ENCODE measurements at regions not wholly inside any gene's neighbourhood (a gene's known extent, or its start where the extent isn't known, plus 50 kb on each side); places are given as distances from the start of the nearest gene placed in this dataset.

DNA sequence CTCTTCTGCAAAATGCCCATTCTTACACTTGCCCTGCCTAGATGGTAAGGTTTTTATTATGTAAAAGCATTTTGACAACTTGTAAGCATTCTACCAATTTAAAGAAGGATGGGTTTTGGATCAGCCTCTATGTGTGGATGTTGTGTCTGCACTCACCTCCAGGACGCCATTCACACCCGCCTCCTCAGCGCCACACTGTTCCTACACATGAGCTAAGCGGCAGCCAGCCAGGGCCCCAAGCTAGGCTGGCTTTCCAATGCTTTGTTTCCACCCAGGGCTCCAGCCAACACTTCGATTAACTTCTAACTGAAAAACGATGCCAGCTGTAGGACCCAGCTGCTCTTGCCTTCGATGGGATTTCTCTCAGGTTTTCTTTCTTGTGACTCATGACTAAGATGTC lies 73.3 kb upstream of the FZD7 start:
- TF ChIP-seq, protein P1, sequence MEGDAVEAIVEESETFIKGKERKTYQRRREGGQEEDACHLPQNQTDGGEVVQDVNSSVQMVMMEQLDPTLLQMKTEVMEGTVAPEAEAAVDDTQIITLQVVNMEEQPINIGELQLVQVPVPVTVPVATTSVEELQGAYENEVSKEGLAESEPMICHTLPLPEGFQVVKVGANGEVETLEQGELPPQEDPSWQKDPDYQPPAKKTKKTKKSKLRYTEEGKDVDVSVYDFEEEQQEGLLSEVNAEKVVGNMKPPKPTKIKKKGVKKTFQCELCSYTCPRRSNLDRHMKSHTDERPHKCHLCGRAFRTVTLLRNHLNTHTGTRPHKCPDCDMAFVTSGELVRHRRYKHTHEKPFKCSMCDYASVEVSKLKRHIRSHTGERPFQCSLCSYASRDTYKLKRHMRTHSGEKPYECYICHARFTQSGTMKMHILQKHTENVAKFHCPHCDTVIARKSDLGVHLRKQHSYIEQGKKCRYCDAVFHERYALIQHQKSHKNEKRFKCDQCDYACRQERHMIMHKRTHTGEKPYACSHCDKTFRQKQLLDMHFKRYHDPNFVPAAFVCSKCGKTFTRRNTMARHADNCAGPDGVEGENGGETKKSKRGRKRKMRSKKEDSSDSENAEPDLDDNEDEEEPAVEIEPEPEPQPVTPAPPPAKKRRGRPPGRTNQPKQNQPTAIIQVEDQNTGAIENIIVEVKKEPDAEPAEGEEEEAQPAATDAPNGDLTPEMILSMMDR (IDR thresholded peaks at IDR 0.05; ENCODE audit: insufficient read depth, low read depth, low read length, missing control alignments): no peak
- H3K4me3 ChIP-seq (ENCODE audit: low read depth, low read length): no peak overlapping the region
- DNase-seq (ENCODE audit: low read depth): no peak

DNA sequence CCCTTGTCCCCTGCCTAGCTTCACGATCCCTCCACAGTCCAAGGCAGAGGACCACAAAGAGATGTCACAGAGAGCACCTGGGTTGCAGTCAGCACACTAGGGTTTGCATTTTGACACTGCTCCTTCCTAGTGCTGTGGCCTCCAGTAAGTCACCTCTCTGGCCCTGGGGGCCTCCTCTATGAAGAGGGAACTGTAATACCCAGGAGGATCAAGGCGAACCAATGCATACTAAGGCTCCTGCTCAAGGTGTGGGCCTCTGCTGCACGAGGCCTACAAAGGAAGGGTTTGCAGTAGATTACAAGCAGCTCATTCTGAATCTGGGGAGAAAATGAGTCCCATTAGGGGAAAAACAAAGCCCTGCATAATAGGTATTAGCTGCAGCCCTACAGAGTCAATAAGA lies 72.3 kb upstream of the FZD7 start:
- no peak overlapping the region for H3K4me3 ChIP-seq (ENCODE audit: low read depth, low read length)
- TF ChIP-seq, protein P1 (IDR thresholded peaks at IDR 0.05; ENCODE audit: insufficient read depth, low read depth, low read length, missing control alignments): no peak
- DNase-seq (ENCODE audit: low read depth): no peak

- TF ChIP-seq, protein P1 (IDR thresholded peaks at IDR 0.05; ENCODE audit: insufficient read depth, low read depth, low read length, missing control alignments): no peak
- DNase-seq (ENCODE audit: low read depth): no peak
- H3K4me3 ChIP-seq (ENCODE audit: low read depth, low read length): no peak overlapping the region
These were observed 70.7 kb upstream of the FZD7 start for GRCh38 chr2:201962774-201963562.

GRCh38 chr2:201964011-201964410 lies 69.6 kb upstream of the FZD7 start:
- TF ChIP-seq, protein P1 (IDR thresholded peaks at IDR 0.05; ENCODE audit: insufficient read depth, low read depth, low read length, missing control alignments): no peak
- no peak overlapping the region for H3K4me3 ChIP-seq (ENCODE audit: low read depth, low read length)
- DNase-seq (ENCODE audit: low read depth): no peak

DNA sequence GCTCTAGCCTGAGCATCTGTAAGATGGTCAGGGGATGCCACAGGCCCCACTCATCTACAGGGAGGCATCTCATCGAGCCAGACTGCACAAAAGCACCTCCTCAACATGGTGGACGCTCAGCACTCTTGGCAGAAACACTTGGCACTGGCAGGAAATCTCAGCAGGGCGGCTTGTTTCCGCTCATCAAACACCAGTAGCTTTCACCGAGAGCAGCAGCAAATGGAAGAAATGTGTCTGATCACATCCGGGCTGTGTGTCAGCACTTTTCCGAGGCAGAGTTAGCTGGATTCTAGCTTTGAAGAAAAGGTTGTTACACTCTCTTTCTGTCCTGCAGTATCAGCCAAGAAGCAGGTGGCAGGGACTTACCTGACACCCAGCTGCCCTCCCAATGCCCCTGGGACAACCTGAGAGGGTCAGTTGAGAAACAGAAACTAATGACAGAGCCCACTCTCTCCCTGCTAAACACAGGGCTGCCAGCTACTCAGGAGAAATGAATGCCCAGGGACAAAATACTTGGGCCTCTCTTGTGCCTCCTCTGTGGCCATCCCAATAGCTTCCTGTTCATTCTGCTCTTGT lies 68.9 kb upstream of the FZD7 start:
- no peak overlapping the region for H3K4me3 ChIP-seq (ENCODE audit: low read depth, low read length)
- TF ChIP-seq, protein P1 (IDR thresholded peaks at IDR 0.05; ENCODE audit: insufficient read depth, low read depth, low read length, missing control alignments): no peak
- peak; percentile 37 for DNase-seq (ENCODE audit: low read depth)

GRCh38 chr2:201965550-201965949 lies 68.1 kb upstream of the FZD7 start:
- no peak overlapping the region for H3K4me3 ChIP-seq (ENCODE audit: low read depth, low read length)
- DNase-seq (ENCODE audit: low read depth): no peak
- TF ChIP-seq, protein P1 (IDR thresholded peaks at IDR 0.05; ENCODE audit: insufficient read depth, low read depth, low read length, missing control alignments): peak; percentile 1
